AG09319 (cell line): ENCODE measurements at regions not wholly inside any gene's neighbourhood (a gene's known extent, or its start where the extent isn't known, plus 50 kb on each side); places are given as distances from the start of the nearest gene placed in this dataset.

Source experiments
- DNase-seq: peaks from one replicate; pipeline ENCODE4 v3.0.0-alpha.2; 2010; ENCODE audit warnings: low read depth; ENCODE audit errors: extremely low read depth
- CTCF ChIP-seq: IDR thresholded peaks from 2 replicates; pipeline ENCODE4 v1.5.1; 2011; ENCODE audit warnings: low read depth, mild to moderate bottlenecking, inconsistent platforms, low read length, moderate library complexity

DNA sequence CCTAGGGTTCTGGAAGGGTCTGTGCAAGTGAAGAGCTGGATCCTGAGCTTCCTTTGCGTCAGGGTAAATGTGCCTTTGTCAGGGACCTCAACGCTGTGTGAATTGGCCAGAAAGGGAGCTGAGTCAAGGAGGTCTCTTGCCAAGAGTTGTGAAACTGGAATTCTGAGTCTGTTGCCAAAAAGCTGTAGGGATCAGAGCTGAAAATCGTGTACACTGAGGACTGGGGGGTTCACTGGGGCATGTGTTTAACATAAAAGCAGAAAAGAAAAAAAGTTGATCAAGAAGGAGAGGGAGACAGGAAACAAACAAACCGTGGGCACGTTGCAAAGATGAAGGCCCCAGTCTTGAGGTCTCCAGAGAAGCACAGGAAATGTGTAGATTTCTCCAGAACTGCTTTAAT lies 1081.5 kb downstream of the VRK1 start:
- TF ChIP-seq CTCF: no peak

DNA sequence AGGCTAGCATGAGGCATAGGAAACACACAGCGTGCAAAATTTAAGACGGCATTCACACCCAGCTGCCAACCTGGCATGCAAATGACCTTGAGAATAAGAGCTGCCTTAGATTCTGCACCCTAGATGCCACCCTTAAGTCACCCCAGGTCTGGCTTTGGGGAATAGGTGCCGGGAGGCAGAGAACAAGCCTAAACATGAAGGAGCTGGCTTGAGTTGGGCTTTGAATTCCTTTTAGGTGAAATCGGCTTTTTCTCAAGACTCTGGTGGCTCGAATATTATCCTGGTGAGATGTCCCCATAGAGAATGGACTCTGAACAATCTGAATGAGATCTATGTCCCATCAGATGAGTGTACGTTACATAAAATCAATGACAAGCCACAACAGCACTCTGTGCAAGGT lies 1090.5 kb downstream of the VRK1 start:
- TF ChIP-seq CTCF: no peak
- DNase-seq: no peak

More for the DNA sequence above, 1081.5 kb downstream of the VRK1 start:
- DNase-seq: no peak

- DNase-seq: no peak
- no peak for TF ChIP-seq CTCF
Observed at GRCh38 chr14:97888331-97888730, 1091.1 kb downstream of the VRK1 start.

GRCh38 chr14:97891515-97891914 lies 1094.3 kb downstream of the VRK1 start:
- TF ChIP-seq CTCF: no peak
- DNase-seq: no peak

- TF ChIP-seq CTCF: no peak
- no peak for DNase-seq
Observed at GRCh38 chr14:97894552-97894951, 1097.4 kb downstream of the VRK1 start.

DNA sequence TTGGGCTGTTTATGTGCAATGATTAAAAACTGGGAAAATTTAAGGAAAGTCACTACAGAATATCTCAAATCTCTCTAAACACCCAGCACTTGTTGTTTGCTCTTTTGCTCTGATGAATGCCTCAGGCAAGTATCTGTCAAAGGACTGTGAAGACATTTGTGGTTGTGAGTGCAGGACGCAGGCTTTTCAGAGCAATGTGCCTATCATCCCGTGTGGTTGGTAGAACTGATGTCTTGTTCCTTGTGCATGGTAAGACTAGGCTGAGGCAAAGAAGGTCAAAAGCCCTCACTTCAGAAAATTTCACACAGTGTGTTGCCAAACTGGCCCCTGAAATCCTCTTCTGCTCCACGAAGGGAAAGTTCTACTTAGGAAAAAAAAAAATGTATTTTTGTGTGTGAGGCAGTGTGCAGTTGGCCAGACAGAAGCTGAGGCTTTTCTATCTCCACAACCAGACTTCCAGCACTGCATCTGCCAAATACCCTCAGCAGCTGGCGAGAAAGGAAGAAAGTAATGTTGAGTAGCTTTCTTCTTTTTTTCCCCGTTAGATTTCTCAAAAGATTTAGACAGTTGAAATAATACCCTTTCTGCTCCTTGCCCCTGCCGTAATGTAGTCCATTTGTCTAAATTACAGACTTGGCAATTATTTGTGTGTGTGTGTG lies 1103.1 kb downstream of the VRK1 start:
- TF ChIP-seq CTCF: no peak
- DNase-seq: no peak

- no peak for DNase-seq
- TF ChIP-seq CTCF: no peak
Observed at GRCh38 chr14:97902630-97903029, 1105.4 kb downstream of the VRK1 start.
